GM23338 (cell line): ENCODE measurements at regions not wholly inside any gene's neighbourhood (a gene's known extent, or its start where the extent isn't known, plus 50 kb on each side); places are given as distances from the start of the nearest gene placed in this dataset.

Experiments
- CREB1 ChIP-seq: fragments of 250-450 bp; sonication (Bioruptor Pico); IDR thresholded peaks from 2 replicates; pipeline ENCODE4 v1.5.0; 2020; ENCODE audit warnings: low read depth, mild to moderate bottlenecking, moderate library complexity
- CTCF ChIP-seq, 2 experiments: fragments of 200-600 bp in 1 of 2; sonication (generic) in 1 of 2; conservative IDR thresholded peaks; 2 replicates each; pipeline versions ENCODE4 v1.5.1 to v1.6.1; 2016 to 2017; ENCODE audit warnings: antibody characterized with exemption in 2 of 2, low read depth in 2 of 2, mild to moderate bottlenecking in 2 of 2, moderate library complexity in 1 of 2
- EZH2 ChIP-seq: fragments of 200-600 bp; sonication (generic); IDR thresholded peaks from one replicate; pipeline ENCODE4 v1.8.0; 2017; ENCODE audit warnings: antibody characterized with exemption, mild to moderate bottlenecking, low read depth; ENCODE audit not compliant: unreplicated experiment
- EZH2phosphoT487 ChIP-seq: fragments of 200-600 bp; sonication (generic); IDR thresholded peaks from one replicate; pipeline ENCODE4 v1.8.1; 2018; ENCODE audit warnings: antibody characterized with exemption; ENCODE audit not compliant: unreplicated experiment
- POLR2AphosphoS5 ChIP-seq: IDR thresholded peaks from 2 replicates; pipeline ENCODE4 v1.6.1; 2016; ENCODE audit warnings: antibody characterized with exemption, low read depth
- STAT1 ChIP-seq: IDR thresholded peaks from one replicate; pipeline ENCODE4 v1.6.1; 2016; ENCODE audit warnings: antibody characterized with exemption; ENCODE audit not compliant: unreplicated experiment
- ZNF114 ChIP-seq: fragments of 250-450 bp; sonication (Bioruptor Pico); IDR thresholded peaks from 2 replicates; pipeline ENCODE4 v1.5.0; 2020; ENCODE audit warnings: mild to moderate bottlenecking, moderate library complexity
- TF ChIP-seq, protein P1 (sequence below): IDR thresholded peaks from one replicate; pipeline ENCODE4 v1.6.1; 2018; ENCODE audit warnings: antibody characterized with exemption; ENCODE audit not compliant: unreplicated experiment

DNA sequence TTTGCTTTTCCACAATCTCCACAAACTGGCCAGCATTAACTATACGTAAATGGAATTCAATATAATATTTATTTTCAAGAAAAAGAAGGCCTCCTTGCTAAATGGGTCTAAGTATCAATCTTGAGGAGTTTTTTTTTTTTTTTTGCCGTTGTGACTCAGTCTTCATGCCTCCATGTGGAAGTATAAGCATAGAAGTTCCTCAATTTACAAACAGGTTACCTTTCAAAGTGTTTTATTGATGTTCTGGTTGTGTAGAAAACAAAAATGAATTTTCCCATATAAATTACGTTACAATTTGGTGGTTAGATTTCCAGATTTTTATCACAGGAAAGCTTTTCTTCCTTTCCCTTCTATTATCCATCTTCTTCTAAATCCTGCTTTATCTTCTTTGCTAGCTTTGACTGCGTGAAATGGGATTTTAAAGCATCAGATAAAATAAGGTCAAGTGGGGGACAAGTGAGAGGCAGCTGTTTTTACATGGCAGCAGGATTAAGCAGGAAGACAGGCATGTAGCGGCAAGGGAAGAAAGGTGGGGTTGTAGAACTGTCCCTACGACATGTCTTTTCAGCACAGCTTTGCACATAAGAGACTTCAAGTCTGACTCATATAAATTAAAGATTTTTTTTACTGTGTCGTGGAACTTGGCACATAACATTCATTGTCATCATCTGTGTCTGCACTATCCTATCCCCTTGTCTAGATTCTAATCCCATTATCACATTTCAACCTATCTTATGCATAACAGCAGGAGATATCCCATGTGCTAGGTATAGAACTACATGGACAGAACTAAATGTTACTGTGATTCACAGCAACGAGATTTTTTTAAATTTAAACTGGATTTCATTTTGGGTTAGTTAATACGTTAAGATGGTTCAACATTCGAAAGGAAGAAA, 135.3 kb upstream of the FAM3C start:
- no peak for TF ChIP-seq CTCF (conservative IDR thresholded peaks at IDR 0.05; ENCODE audit: low read depth in 2 of 2)
- TF ChIP-seq CREB1 (CRISPR knock-in tag) = no peak
- no peak for TF ChIP-seq EZH2
- no peak for TF ChIP-seq STAT1
- TF ChIP-seq ZNF114 = no peak
- TF ChIP-seq EZH2phosphoT487 = no peak
- no peak for TF ChIP-seq POLR2AphosphoS5
- TF ChIP-seq, protein P1, sequence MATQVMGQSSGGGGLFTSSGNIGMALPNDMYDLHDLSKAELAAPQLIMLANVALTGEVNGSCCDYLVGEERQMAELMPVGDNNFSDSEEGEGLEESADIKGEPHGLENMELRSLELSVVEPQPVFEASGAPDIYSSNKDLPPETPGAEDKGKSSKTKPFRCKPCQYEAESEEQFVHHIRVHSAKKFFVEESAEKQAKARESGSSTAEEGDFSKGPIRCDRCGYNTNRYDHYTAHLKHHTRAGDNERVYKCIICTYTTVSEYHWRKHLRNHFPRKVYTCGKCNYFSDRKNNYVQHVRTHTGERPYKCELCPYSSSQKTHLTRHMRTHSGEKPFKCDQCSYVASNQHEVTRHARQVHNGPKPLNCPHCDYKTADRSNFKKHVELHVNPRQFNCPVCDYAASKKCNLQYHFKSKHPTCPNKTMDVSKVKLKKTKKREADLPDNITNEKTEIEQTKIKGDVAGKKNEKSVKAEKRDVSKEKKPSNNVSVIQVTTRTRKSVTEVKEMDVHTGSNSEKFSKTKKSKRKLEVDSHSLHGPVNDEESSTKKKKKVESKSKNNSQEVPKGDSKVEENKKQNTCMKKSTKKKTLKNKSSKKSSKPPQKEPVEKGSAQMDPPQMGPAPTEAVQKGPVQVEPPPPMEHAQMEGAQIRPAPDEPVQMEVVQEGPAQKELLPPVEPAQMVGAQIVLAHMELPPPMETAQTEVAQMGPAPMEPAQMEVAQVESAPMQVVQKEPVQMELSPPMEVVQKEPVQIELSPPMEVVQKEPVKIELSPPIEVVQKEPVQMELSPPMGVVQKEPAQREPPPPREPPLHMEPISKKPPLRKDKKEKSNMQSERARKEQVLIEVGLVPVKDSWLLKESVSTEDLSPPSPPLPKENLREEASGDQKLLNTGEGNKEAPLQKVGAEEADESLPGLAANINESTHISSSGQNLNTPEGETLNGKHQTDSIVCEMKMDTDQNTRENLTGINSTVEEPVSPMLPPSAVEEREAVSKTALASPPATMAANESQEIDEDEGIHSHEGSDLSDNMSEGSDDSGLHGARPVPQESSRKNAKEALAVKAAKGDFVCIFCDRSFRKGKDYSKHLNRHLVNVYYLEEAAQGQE = no peak
